ENCODE measurements at regions not wholly inside any gene's neighbourhood (a gene's known extent, or its start where the extent isn't known, plus 50 kb on each side); places are given as distances from the start of the nearest gene placed in this dataset.
"Not testable (repeated sequence)": the region's sequence is repeated elsewhere in the genome, so short reads cannot be mapped to it uniquely, and the experiment has no call there.

DNA sequence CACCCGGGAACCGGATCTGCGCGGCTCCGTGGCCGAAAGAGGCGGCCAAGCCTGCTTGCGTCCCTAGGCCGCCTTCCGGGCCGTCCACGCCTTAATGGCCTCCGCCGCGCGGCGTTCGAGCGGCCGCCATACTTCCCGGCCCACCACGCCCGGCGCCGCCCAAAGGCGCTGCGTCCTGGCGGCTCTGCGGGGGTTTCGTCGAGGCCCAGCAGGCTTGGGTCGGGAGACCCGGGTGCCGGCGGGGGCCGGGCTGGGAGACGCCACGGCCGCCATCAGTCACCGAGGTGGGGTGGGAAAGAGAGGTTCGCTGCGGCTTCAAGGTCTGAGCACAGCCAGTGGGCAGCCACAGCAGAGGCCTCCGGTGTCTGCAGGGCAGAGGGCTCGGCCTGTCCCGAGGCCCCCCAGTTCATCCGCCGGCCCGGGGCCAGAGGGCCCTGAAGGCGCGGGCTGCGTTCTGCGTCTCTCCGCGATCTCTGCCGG lies 545.8 kb upstream of the CDH10 start:
- H3K79me2 ChIP-seq (ENCODE audit: insufficient read depth, low read length), result no peaks in the 10 kb centered on the region
- H3K27me3 ChIP-seq (ENCODE audit: low read length), result no peaks in the 10 kb centered on the region
- peaks cover 4% of the 10 kb centered on the region; the same call in 1 of the 2 replicates for H3K9me3 ChIP-seq (ENCODE audit: insufficient read depth, low read length)
- H2AFZ ChIP-seq (ENCODE audit: low read depth, low read length, severe bottlenecking), result no peak overlapping the region
- H3K27ac ChIP-seq (ENCODE audit: low read depth, low read length), result no peak overlapping the region
- no peak overlapping the region for H3K4me2 ChIP-seq (ENCODE audit: low read depth, low read length, poor library complexity, severe bottlenecking)
- no peak overlapping the region for H3K9ac ChIP-seq (ENCODE audit: low read length)
- no peaks in the 10 kb centered on the region for H3F3A ChIP-seq (ENCODE audit: insufficient read depth)
- no peaks in the 10 kb centered on the region for H4K20me1 ChIP-seq (ENCODE audit: low read depth, low read length)
- no peaks in the 10 kb centered on the region for H3K36me3 ChIP-seq (ENCODE audit: low read length)
- no peaks in the 10 kb centered on the region for H3K9me2 ChIP-seq (replicated peaks; ENCODE audit: insufficient read depth, low read length)
- TF ChIP-seq, protein P1, sequence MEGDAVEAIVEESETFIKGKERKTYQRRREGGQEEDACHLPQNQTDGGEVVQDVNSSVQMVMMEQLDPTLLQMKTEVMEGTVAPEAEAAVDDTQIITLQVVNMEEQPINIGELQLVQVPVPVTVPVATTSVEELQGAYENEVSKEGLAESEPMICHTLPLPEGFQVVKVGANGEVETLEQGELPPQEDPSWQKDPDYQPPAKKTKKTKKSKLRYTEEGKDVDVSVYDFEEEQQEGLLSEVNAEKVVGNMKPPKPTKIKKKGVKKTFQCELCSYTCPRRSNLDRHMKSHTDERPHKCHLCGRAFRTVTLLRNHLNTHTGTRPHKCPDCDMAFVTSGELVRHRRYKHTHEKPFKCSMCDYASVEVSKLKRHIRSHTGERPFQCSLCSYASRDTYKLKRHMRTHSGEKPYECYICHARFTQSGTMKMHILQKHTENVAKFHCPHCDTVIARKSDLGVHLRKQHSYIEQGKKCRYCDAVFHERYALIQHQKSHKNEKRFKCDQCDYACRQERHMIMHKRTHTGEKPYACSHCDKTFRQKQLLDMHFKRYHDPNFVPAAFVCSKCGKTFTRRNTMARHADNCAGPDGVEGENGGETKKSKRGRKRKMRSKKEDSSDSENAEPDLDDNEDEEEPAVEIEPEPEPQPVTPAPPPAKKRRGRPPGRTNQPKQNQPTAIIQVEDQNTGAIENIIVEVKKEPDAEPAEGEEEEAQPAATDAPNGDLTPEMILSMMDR (IDR thresholded peaks at IDR 0.05; ENCODE audit: insufficient read depth, low read length, poor library complexity, severe bottlenecking), result no peak
- H3K4me3 ChIP-seq (ENCODE audit: insufficient read depth, low read length, poor library complexity, severe bottlenecking), result no peak overlapping the region

DNA sequence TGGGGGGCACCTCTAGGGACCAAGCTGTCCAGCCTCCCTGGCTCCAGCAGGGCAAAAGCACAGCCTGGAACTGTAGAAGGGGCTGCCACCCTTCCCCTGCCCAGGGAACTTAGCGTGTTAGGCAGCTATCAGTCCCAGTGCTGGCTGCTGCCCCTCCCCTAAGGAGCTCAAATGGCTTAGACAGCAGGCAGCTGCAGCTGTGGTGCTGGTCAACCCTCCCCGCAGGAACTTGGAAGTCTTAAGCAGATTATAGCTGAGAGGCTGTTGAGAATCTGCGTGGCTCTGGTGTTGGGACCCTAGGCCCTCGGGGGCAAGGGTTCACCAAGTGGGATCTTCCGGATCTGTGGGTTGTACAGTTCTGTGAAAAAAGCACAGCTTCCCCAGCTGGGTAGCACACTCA lies 536.5 kb upstream of the CDH10 start:
- Histone ChIP-seq H3K27ac (ENCODE audit: low read depth, low read length) (no peak overlapping the region), H3K9me3 (ENCODE audit: insufficient read depth, low read length) (peaks cover 16% of the 10 kb centered on the region; the same call in 1 of the 2 replicates), H3K9ac (ENCODE audit: low read length) (no peak overlapping the region), H3K79me2 (ENCODE audit: insufficient read depth, low read length) (no peaks in the 10 kb centered on the region), H3K4me3 (ENCODE audit: insufficient read depth, low read length, poor library complexity, severe bottlenecking) (no peak overlapping the region), H4K20me1 (ENCODE audit: low read depth, low read length) (no peaks in the 10 kb centered on the region), H3F3A (ENCODE audit: insufficient read depth) (no peaks in the 10 kb centered on the region), H3K9me2 (replicated peaks; ENCODE audit: insufficient read depth, low read length) (no peaks in the 10 kb centered on the region), H3K27me3 (ENCODE audit: low read length) (no peaks in the 10 kb centered on the region), H3K36me3 (ENCODE audit: low read length) (no peaks in the 10 kb centered on the region), H2AFZ (ENCODE audit: low read depth, low read length, severe bottlenecking) (no peak overlapping the region), H3K4me2 (ENCODE audit: low read depth, low read length, poor library complexity, severe bottlenecking) (no peak overlapping the region)
- TF ChIP-seq EZH2phosphoT487 (conservative IDR thresholded peaks at IDR 0.05; ENCODE audit: low read length), result no peak
- TF ChIP-seq, protein P1 (IDR thresholded peaks at IDR 0.05; ENCODE audit: insufficient read depth, low read length, poor library complexity, severe bottlenecking), result no peak

DNA sequence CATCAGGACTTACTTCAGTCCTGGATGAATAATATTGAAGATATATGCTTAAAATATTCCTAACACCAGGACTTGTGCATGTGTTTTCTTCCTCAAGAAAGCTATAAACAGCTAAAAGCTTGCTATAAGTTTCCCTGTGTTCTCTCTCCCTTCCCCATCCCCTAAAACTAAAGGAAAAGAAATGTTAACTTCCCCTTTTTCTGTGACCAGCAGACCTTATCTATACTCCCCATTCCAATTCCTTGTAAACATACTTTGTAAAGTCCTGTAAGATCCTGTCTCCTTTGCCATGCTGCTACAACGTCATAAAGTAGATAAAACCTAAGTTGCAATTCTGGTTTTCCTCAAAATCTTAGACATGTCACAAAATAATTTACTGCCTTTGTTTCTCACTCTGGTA lies 517.8 kb upstream of the CDH10 start:
- not testable (repeated sequence) for H3K36me3 ChIP-seq (ENCODE audit: low read length); H4K20me1 ChIP-seq (ENCODE audit: low read depth, low read length); H3K27me3 ChIP-seq (ENCODE audit: low read length); H3K79me2 ChIP-seq (ENCODE audit: insufficient read depth, low read length); H3K9me2 ChIP-seq (replicated peaks; ENCODE audit: insufficient read depth, low read length); H3F3A ChIP-seq (ENCODE audit: insufficient read depth); H3K4me3 ChIP-seq (ENCODE audit: insufficient read depth, low read length, poor library complexity, severe bottlenecking); H3K4me2 ChIP-seq (ENCODE audit: low read depth, low read length, poor library complexity, severe bottlenecking); H3K27ac ChIP-seq (ENCODE audit: low read depth, low read length); H3K9ac ChIP-seq (ENCODE audit: low read length); H2AFZ ChIP-seq (ENCODE audit: low read depth, low read length, severe bottlenecking); H3K9me3 ChIP-seq (ENCODE audit: insufficient read depth, low read length)

DNA sequence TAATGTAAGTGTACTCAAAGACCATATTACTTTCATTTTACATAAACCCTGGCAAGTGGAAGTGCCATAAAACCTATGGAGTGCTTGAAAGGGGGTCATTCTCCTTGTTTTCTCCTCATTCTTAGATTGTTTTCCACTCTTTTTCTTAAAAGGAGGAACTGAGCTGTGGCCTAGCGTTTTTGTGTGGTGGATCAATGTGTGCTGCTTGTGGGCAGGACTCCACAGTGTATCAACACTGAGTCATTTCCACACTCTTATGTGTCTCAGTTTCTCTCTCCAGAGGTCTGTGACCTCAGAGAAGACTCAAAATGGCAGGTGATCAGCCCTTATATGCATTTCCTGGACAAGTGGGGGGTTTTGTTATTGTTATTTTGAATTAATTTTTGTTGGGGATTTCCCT lies 516.1 kb upstream of the CDH10 start:
- peak overlapping the region; percentile 91 for H2AFZ ChIP-seq (ENCODE audit: low read depth, low read length, severe bottlenecking)

More for the DNA sequence above, 516.1 kb upstream of the CDH10 start:
- H4K20me1 ChIP-seq (ENCODE audit: low read depth, low read length), result no peaks in the 10 kb centered on the region
- no peak for TF ChIP-seq EZH2phosphoT487 (conservative IDR thresholded peaks at IDR 0.05; ENCODE audit: low read length)
- TF ChIP-seq, protein P1 (IDR thresholded peaks at IDR 0.05; ENCODE audit: insufficient read depth, low read length, poor library complexity, severe bottlenecking), result no peak
- no peak overlapping the region for H3K4me3 ChIP-seq (ENCODE audit: insufficient read depth, low read length, poor library complexity, severe bottlenecking)
- no peaks in the 10 kb centered on the region for H3K9me3 ChIP-seq (ENCODE audit: insufficient read depth, low read length)
- H3F3A ChIP-seq (ENCODE audit: insufficient read depth), result no peaks in the 10 kb centered on the region
- H3K4me2 ChIP-seq (ENCODE audit: low read depth, low read length, poor library complexity, severe bottlenecking), result no peak overlapping the region
- no peaks in the 10 kb centered on the region for H3K9me2 ChIP-seq (replicated peaks; ENCODE audit: insufficient read depth, low read length)
- no peak overlapping the region for H3K9ac ChIP-seq (ENCODE audit: low read length)
- H3K36me3 ChIP-seq (ENCODE audit: low read length), result no peaks in the 10 kb centered on the region
- H3K27me3 ChIP-seq (ENCODE audit: low read length), result no peaks in the 10 kb centered on the region
- H3K79me2 ChIP-seq (ENCODE audit: insufficient read depth, low read length), result no peaks in the 10 kb centered on the region
- no peak overlapping the region for H3K27ac ChIP-seq (ENCODE audit: low read depth, low read length)

Data from SU-DHL-6 (cell line).